ENCODE measurements at regions not wholly inside any gene's neighbourhood (a gene's known extent, or its start where the extent isn't known, plus 50 kb on each side); places are given as distances from the start of the nearest gene placed in this dataset.

- TF ChIP-seq, protein P1, sequence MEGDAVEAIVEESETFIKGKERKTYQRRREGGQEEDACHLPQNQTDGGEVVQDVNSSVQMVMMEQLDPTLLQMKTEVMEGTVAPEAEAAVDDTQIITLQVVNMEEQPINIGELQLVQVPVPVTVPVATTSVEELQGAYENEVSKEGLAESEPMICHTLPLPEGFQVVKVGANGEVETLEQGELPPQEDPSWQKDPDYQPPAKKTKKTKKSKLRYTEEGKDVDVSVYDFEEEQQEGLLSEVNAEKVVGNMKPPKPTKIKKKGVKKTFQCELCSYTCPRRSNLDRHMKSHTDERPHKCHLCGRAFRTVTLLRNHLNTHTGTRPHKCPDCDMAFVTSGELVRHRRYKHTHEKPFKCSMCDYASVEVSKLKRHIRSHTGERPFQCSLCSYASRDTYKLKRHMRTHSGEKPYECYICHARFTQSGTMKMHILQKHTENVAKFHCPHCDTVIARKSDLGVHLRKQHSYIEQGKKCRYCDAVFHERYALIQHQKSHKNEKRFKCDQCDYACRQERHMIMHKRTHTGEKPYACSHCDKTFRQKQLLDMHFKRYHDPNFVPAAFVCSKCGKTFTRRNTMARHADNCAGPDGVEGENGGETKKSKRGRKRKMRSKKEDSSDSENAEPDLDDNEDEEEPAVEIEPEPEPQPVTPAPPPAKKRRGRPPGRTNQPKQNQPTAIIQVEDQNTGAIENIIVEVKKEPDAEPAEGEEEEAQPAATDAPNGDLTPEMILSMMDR (conservative IDR thresholded peaks at IDR 0.05 in 1 of 2, IDR thresholded peaks at IDR 0.05 in 1 of 2; ENCODE audit: extremely low read depth in 1 of 2, insufficient read depth in 1 of 2, low read depth in 1 of 2, low read length in 2 of 2) = no peak
- no peak for TF ChIP-seq EZH2 (IDR thresholded peaks at IDR 0.05; ENCODE audit: borderline replicate concordance, low read length)
Measured at GRCh38 chr11:91147885-91148284, 925.0 kb upstream of the CHORDC1 start.
